ENCODE measurements at regions not wholly inside any gene's neighbourhood (a gene's known extent, or its start where the extent isn't known, plus 50 kb on each side); places are given as distances from the start of the nearest gene placed in this dataset.

GRCh38 chr21:43364261-43364510 is 62.7 kb downstream of the SIK1 start:
- DNase-seq, result no peak

- DNase-seq, result no peak
Measured at GRCh38 chr21:43363506-43364260, 63.2 kb downstream of the SIK1 start.

GRCh38 chr21:43362915-43363314 is 64.0 kb downstream of the SIK1 start:
- no peak for DNase-seq

- peak; percentile 67 to 87 for DNase-seq
Measured at GRCh38 chr21:43362321-43362791, 64.6 kb downstream of the SIK1 start.

- no peak for DNase-seq
Measured at GRCh38 chr21:43361493-43362296, 65.2 kb downstream of the SIK1 start.

GRCh38 chr21:43361127-43361492 is 65.8 kb downstream of the SIK1 start:
- DNase-seq, result peak in 1 of 2 experiments; percentile 50

GRCh38 chr21:43360441-43361126 is 66.3 kb downstream of the SIK1 start:
- no peak for DNase-seq

- DNase-seq, result no peak
Measured at GRCh38 chr21:43358940-43359822, 67.8 kb downstream of the SIK1 start.

GRCh38 chr21:43357715-43358430 is 69.1 kb downstream of the SIK1 start:
- DNase-seq, result no peak

- peak in 1 of 2 experiments; percentile 31 for DNase-seq
Measured at GRCh38 chr21:43355925-43356289, 71.0 kb downstream of the SIK1 start.

GRCh38 chr21:43355266-43355924 is 71.5 kb downstream of the SIK1 start:
- peak in 1 of 2 experiments; percentile 44 for DNase-seq

- no peak for DNase-seq
Measured at GRCh38 chr21:43354666-43355065, 72.3 kb downstream of the SIK1 start.

- DNase-seq, result no peak
Measured at GRCh38 chr21:43354026-43354420, 72.9 kb downstream of the SIK1 start.

- DNase-seq, result no peak
Measured at GRCh38 chr21:43353282-43354025, 73.5 kb downstream of the SIK1 start.

- DNase-seq, result no peak
Measured at GRCh38 chr21:43352568-43353281, 74.2 kb downstream of the SIK1 start.

GRCh38 chr21:43352154-43352537 is 74.8 kb downstream of the SIK1 start:
- DNase-seq, result no peak

GRCh38 chr21:43351501-43352153 is 75.3 kb downstream of the SIK1 start:
- DNase-seq, result no peak

- DNase-seq, result no peak
Measured at GRCh38 chr21:43349644-43350043, 77.3 kb downstream of the SIK1 start.

- no peak for DNase-seq
Measured at GRCh38 chr21:43348801-43349261, 78.1 kb downstream of the SIK1 start.
